Activated naive CD8-positive, alpha-beta T cell treated with anti-CD3 and anti-CD28 coated beads, Interleukin-2, amount 10 ng/mL, durations not matched to agents 7 days and 5 days (primary cell): ENCODE measurements at regions not wholly inside any gene's neighbourhood (a gene's known extent, or its start where the extent isn't known, plus 50 kb on each side); places are given as distances from the start of the nearest gene placed in this dataset.

Experiments used
- ATAC-seq: fragments of 150-1000 bp; cut with Tn5 transposase; one replicate; pipeline ENCODE4 v1.10.0; 2021; ENCODE audit warnings: low read depth, moderate library complexity
- POLR2A ChIA-PET: fragments of 350-600 bp; sonication (Branson Sonifier 250); formaldehyde crosslinking; loops from one replicate; lab custom pipeline; 2021; ENCODE audit warnings: antibody characterized with exemption; lab: Charles Lee
- DNase-seq: peaks from one replicate; pipeline ENCODE4 v3.0.0; 2021
- H3K27ac Mint-ChIP-seq: one replicate; pipeline ENCODE4 v1.8.0; 2022; ENCODE audit warnings: mild to moderate bottlenecking, mixed read lengths
- H3K27me3 Mint-ChIP-seq: one replicate; pipeline ENCODE4 v1.8.0; 2022; ENCODE audit warnings: mild to moderate bottlenecking, moderate library complexity, mixed read lengths
- H3K36me3 Mint-ChIP-seq: one replicate; pipeline ENCODE4 v1.8.0; 2021; ENCODE audit warnings: mild to moderate bottlenecking, mixed read lengths
- H3K4me1 Mint-ChIP-seq: one replicate; pipeline ENCODE4 v1.8.0; 2021; ENCODE audit warnings: mixed read lengths
- H3K4me3 Mint-ChIP-seq: one replicate; pipeline ENCODE4 v1.8.0; 2022; ENCODE audit warnings: mild to moderate bottlenecking, moderate library complexity, mixed read lengths
- H3K9me3 Mint-ChIP-seq: one replicate; pipeline ENCODE4 v1.8.0; 2021; ENCODE audit warnings: mixed read lengths

- Mint-ChIP-seq H3K9me3 (no peaks in the 10 kb centered on the region), H3K27me3 (no peaks in the 10 kb centered on the region), H3K4me1 (no peaks in the 10 kb centered on the region), H3K4me3 (no peak overlapping the region), H3K36me3 (no peaks in the 10 kb centered on the region), H3K27ac (no peak overlapping the region)
- POLR2A ChIA-PET, result no interaction called here
- no peak for DNase-seq
- ATAC-seq, result no peak
These were observed 108.7 kb downstream of the IRX2 start for GRCh38 chr5:2642684-2643345.

- Mint-ChIP-seq H3K9me3 (no peaks in the 10 kb centered on the region), H3K4me1 (no peaks in the 10 kb centered on the region), H3K27me3 (no peaks in the 10 kb centered on the region), H3K4me3 (no peak overlapping the region), H3K27ac (no peak overlapping the region), H3K36me3 (no peaks in the 10 kb centered on the region)
- DNase-seq (no peak), ATAC-seq (no peak)
- POLR2A ChIA-PET, result no interaction called here
These were observed 110.8 kb downstream of the IRX2 start for GRCh38 chr5:2640717-2641116.

- no peak for ATAC-seq
- no peaks in the 10 kb centered on the region for H3K9me3 Mint-ChIP-seq
- no peak overlapping the region for H3K4me3 Mint-ChIP-seq
- no peak for DNase-seq
- H3K36me3 Mint-ChIP-seq, result no peaks in the 10 kb centered on the region
- no peaks in the 10 kb centered on the region for H3K27me3 Mint-ChIP-seq
- POLR2A ChIA-PET, result no interaction called here
- no peak overlapping the region for H3K27ac Mint-ChIP-seq
- H3K4me1 Mint-ChIP-seq, result no peaks in the 10 kb centered on the region
These were observed 112.1 kb downstream of the IRX2 start for GRCh38 chr5:2639425-2639824.

- no peak for DNase-seq
- no peaks in the 10 kb centered on the region for H3K9me3 Mint-ChIP-seq
- ATAC-seq, result no peak
These were observed 116.9 kb downstream of the IRX2 start for GRCh38 chr5:2634399-2635176.

GRCh38 chr5:2633992-2634391 is 117.5 kb downstream of the IRX2 start:
- DNase-seq (no peak), ATAC-seq (no peak)
- Mint-ChIP-seq H3K36me3 (no peaks in the 10 kb centered on the region), H3K9me3 (no peaks in the 10 kb centered on the region), H3K27ac (no peak overlapping the region), H3K4me3 (no peak overlapping the region), H3K27me3 (no peaks in the 10 kb centered on the region), H3K4me1 (no peaks in the 10 kb centered on the region)
- POLR2A ChIA-PET, result no interaction called here

More at GRCh38 chr5:2634399-2635176, 116.9 kb downstream of the IRX2 start:
- Mint-ChIP-seq H3K4me1 (no peaks in the 10 kb centered on the region), H3K36me3 (no peaks in the 10 kb centered on the region), H3K27ac (no peak overlapping the region), H3K27me3 (no peaks in the 10 kb centered on the region), H3K4me3 (no peak overlapping the region)
- POLR2A ChIA-PET, result no interaction called here

- POLR2A ChIA-PET, result no interaction called here
These were observed 119.7 kb downstream of the IRX2 start for GRCh38 chr5:2631758-2632157.

GRCh38 chr5:2629045-2629444 is 122.4 kb downstream of the IRX2 start:
- POLR2A ChIA-PET, result no interaction called here
- Mint-ChIP-seq H3K9me3 (no peaks in the 10 kb centered on the region), H3K27ac (no peak overlapping the region), H3K36me3 (no peaks in the 10 kb centered on the region), H3K4me3 (no peak overlapping the region), H3K4me1 (no peaks in the 10 kb centered on the region), H3K27me3 (no peaks in the 10 kb centered on the region)
- no peak for DNase-seq
- ATAC-seq, result no peak

More at GRCh38 chr5:2631758-2632157, 119.7 kb downstream of the IRX2 start:
- Mint-ChIP-seq H3K27me3 (no peaks in the 10 kb centered on the region), H3K27ac (no peak overlapping the region), H3K4me1 (no peaks in the 10 kb centered on the region), H3K36me3 (no peaks in the 10 kb centered on the region), H3K4me3 (no peak overlapping the region), H3K9me3 (no peaks in the 10 kb centered on the region)
- DNase-seq (no peak), ATAC-seq (no peak)

- POLR2A ChIA-PET, result no interaction called here
- ATAC-seq (no peak), DNase-seq (no peak)
- Mint-ChIP-seq H3K27me3 (no peaks in the 10 kb centered on the region), H3K36me3 (no peaks in the 10 kb centered on the region), H3K4me3 (no peak overlapping the region), H3K4me1 (no peaks in the 10 kb centered on the region), H3K27ac (no peak overlapping the region), H3K9me3 (no peaks in the 10 kb centered on the region)
These were observed 123.6 kb downstream of the IRX2 start for GRCh38 chr5:2627867-2628266.

- no peak overlapping the region for H3K4me3 Mint-ChIP-seq
- ATAC-seq (no peak), DNase-seq (no peak)
- POLR2A ChIA-PET, result no interaction called here
- H3K27ac Mint-ChIP-seq, result no peak overlapping the region
- no peaks in the 10 kb centered on the region for H3K9me3 Mint-ChIP-seq
- H3K4me1 Mint-ChIP-seq, result no peaks in the 10 kb centered on the region
- no peaks in the 10 kb centered on the region for H3K36me3 Mint-ChIP-seq
- H3K27me3 Mint-ChIP-seq, result no peaks in the 10 kb centered on the region
These were observed 124.9 kb downstream of the IRX2 start for GRCh38 chr5:2626572-2626971.

- Mint-ChIP-seq H3K4me1 (no peaks in the 10 kb centered on the region), H3K36me3 (no peaks in the 10 kb centered on the region), H3K9me3 (no peaks in the 10 kb centered on the region), H3K4me3 (no peak overlapping the region), H3K27me3 (no peaks in the 10 kb centered on the region), H3K27ac (no peak overlapping the region)
- ATAC-seq (no peak), DNase-seq (no peak)
- POLR2A ChIA-PET, result no interaction called here
These were observed 128.6 kb downstream of the IRX2 start for GRCh38 chr5:2622866-2623265.

GRCh38 chr5:2621631-2622030 is 129.8 kb downstream of the IRX2 start:
- POLR2A ChIA-PET, result no interaction called here
- Mint-ChIP-seq H3K4me1 (no peaks in the 10 kb centered on the region), H3K9me3 (no peaks in the 10 kb centered on the region), H3K27me3 (no peaks in the 10 kb centered on the region), H3K36me3 (no peaks in the 10 kb centered on the region), H3K27ac (no peak overlapping the region), H3K4me3 (no peak overlapping the region)
- DNase-seq, result no peak
- no peak for ATAC-seq

- H3K9me3 Mint-ChIP-seq, result no peaks in the 10 kb centered on the region
- POLR2A ChIA-PET, result no interaction called here
- H3K36me3 Mint-ChIP-seq, result no peaks in the 10 kb centered on the region
- H3K27ac Mint-ChIP-seq, result no peak overlapping the region
- DNase-seq (no peak), ATAC-seq (no peak)
- no peak overlapping the region for H3K4me3 Mint-ChIP-seq
- H3K27me3 Mint-ChIP-seq, result no peaks in the 10 kb centered on the region
- no peaks in the 10 kb centered on the region for H3K4me1 Mint-ChIP-seq
These were observed 132.3 kb downstream of the IRX2 start for GRCh38 chr5:2619216-2619615.

- ATAC-seq, result no peak
- Mint-ChIP-seq H3K27me3 (no peaks in the 10 kb centered on the region), H3K36me3 (no peaks in the 10 kb centered on the region), H3K27ac (no peak overlapping the region), H3K9me3 (no peaks in the 10 kb centered on the region), H3K4me1 (no peaks in the 10 kb centered on the region), H3K4me3 (no peak overlapping the region)
- POLR2A ChIA-PET, result no interaction called here
- DNase-seq, result no peak
These were observed 134.0 kb downstream of the IRX2 start for GRCh38 chr5:2617461-2617860.

- H3K27ac Mint-ChIP-seq, result no peak overlapping the region
These were observed 135.6 kb downstream of the IRX2 start for GRCh38 chr5:2615917-2616316.

More at GRCh38 chr5:2615917-2616316, 135.6 kb downstream of the IRX2 start:
- ATAC-seq, result no peak
- H3K4me3 Mint-ChIP-seq, result no peak overlapping the region
- H3K36me3 Mint-ChIP-seq, result no peaks in the 10 kb centered on the region
- no peak for DNase-seq
- no peaks in the 10 kb centered on the region for H3K9me3 Mint-ChIP-seq
- no peaks in the 10 kb centered on the region for H3K4me1 Mint-ChIP-seq
- no peaks in the 10 kb centered on the region for H3K27me3 Mint-ChIP-seq
- POLR2A ChIA-PET, result no interaction called here
